ENCODE measurements at regions not wholly inside any gene's neighbourhood (a gene's known extent, or its start where the extent isn't known, plus 50 kb on each side); places are given as distances from the start of the nearest gene placed in this dataset.

DNA sequence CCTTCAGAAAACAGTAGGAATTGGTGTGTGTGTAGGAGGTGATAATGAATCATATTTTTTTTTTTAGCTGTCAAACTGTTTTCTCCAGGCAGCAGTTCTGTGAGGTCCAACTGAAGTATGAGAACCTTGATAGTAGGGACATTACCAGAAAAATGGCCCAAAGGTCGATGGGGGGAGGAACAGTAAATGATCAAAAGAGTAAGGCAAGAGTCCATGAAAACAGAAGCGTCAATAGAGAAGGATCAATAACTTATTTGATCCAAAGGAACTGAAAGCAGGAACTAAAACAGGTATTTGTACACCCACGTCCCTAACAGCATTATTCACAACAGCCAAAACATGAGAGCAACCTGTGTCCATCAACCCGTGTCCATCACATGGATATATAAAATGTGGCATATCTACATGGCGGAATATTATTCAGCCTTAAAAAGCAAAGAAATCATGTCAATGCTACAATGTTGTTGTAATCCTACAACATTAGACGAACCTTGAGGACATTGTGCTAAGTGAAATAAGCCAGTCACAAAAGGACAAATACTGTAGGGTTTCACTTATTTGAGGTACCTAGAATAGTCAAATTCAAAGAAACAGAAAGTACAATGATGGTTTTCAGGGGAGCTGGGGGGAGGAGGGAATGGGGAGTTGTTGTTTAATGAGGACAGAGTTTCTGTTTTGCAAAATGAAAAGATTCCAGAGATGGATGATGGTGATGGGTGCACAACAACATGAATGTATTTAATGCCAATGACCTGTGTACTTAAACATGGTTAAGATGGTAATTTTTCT is 214.0 kb upstream of the KLF14 start:
- TF ChIP-seq CTCF (conservative IDR thresholded peaks at IDR 0.05 in 1 of 2, IDR thresholded peaks at IDR 0.05 in 1 of 2; ENCODE audit: extremely low read depth in 1 of 2, insufficient read depth in 1 of 2, low read depth in 1 of 2, low read length in 2 of 2) (no peak), EZH2 (IDR thresholded peaks at IDR 0.05; ENCODE audit: borderline replicate concordance, low read length) (no peak)

All from mammary epithelial cell (primary cell).